ENCODE measurements at regions not wholly inside any gene's neighbourhood (a gene's known extent, or its start where the extent isn't known, plus 50 kb on each side); places are given as distances from the start of the nearest gene placed in this dataset.

DNA sequence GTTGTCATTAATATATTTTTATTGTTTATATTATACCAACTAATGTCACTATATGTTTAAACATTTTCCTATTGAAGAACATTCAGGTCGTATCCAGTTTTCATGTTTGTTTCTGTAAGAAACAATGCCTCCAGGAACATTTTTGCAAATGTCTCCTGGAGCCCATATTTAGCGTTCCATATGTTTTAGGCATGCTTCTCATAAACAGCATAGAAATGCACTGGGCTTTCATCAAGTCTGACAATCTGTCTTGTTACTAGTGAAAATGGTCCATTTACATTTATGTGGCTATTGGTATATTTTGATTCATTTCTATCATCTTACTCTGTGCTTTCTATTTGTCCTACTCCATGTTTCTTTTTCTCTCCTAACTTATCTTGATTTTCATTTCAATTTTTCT lies 431.7 kb downstream of the TFAP2A start:
- TF ChIP-seq ERF (CRISPR knock-in tag; IDR thresholded peaks at IDR 0.05) (no peak), MTF1 (CRISPR knock-in tag; IDR thresholded peaks at IDR 0.05) (no peak), GATA4 (IDR thresholded peaks at IDR 0.05; ENCODE audit: borderline replicate concordance, low read depth) (no peak), MAFK (conservative IDR thresholded peaks at IDR 0.05 in 1 of 2, IDR thresholded peaks at IDR 0.05 in 1 of 2; ENCODE audit: low read length in 2 of 2) (no peak), ZNF547 (CRISPR knock-in tag; IDR thresholded peaks at IDR 0.05) (no peak), ZNF3 (CRISPR knock-in tag; IDR thresholded peaks at IDR 0.05) (no peak), CHCHD3 (CRISPR knock-in tag; IDR thresholded peaks at IDR 0.05) (no peak), ZC3H4 (CRISPR knock-in tag; IDR thresholded peaks at IDR 0.05; ENCODE audit: borderline replicate concordance) (no peak), ETV5 (CRISPR knock-in tag; IDR thresholded peaks at IDR 0.05; ENCODE audit: borderline replicate concordance) (no peak), MIER3 (CRISPR knock-in tag; IDR thresholded peaks at IDR 0.05; ENCODE audit: borderline replicate concordance) (no peak), NR3C1 (CRISPR knock-in tag; IDR thresholded peaks at IDR 0.05) (no peak), KAT2B (IDR thresholded peaks at IDR 0.05; ENCODE audit: borderline replicate concordance, low read depth, low read length) (no peak), FOXM1 (CRISPR knock-in tag; IDR thresholded peaks at IDR 0.05) (no peak), RBAK (CRISPR knock-in tag; IDR thresholded peaks at IDR 0.05) (no peak), PTBP1 (IDR thresholded peaks at IDR 0.05; ENCODE audit: low read depth, low read length, poor library complexity, severe bottlenecking) (no peak)
- TF ChIP-seq, protein P1, sequence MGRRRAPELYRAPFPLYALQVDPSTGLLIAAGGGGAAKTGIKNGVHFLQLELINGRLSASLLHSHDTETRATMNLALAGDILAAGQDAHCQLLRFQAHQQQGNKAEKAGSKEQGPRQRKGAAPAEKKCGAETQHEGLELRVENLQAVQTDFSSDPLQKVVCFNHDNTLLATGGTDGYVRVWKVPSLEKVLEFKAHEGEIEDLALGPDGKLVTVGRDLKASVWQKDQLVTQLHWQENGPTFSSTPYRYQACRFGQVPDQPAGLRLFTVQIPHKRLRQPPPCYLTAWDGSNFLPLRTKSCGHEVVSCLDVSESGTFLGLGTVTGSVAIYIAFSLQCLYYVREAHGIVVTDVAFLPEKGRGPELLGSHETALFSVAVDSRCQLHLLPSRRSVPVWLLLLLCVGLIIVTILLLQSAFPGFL (CRISPR knock-in tag; IDR thresholded peaks at IDR 0.05): no peak
- TF ChIP-seq, protein P2, sequence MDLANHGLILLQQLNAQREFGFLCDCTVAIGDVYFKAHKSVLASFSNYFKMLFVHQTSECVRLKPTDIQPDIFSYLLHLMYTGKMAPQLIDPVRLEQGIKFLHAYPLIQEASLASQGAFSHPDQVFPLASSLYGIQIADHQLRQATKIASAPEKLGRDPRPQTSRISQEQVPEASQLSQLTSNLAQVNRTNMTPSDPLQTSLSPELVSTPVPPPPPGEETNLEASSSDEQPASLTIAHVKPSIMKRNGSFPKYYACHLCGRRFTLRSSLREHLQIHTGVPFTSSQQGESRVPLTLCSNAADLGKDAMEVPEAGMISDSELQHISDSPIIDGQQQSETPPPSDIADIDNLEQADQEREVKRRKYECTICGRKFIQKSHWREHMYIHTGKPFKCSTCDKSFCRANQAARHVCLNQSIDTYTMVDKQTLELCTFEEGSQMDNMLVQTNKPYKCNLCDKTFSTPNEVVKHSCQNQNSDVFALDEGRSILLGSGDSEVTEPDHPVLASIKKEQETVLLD (CRISPR knock-in tag; IDR thresholded peaks at IDR 0.05; ENCODE audit: low read depth): no peak
- TF ChIP-seq, protein P3, sequence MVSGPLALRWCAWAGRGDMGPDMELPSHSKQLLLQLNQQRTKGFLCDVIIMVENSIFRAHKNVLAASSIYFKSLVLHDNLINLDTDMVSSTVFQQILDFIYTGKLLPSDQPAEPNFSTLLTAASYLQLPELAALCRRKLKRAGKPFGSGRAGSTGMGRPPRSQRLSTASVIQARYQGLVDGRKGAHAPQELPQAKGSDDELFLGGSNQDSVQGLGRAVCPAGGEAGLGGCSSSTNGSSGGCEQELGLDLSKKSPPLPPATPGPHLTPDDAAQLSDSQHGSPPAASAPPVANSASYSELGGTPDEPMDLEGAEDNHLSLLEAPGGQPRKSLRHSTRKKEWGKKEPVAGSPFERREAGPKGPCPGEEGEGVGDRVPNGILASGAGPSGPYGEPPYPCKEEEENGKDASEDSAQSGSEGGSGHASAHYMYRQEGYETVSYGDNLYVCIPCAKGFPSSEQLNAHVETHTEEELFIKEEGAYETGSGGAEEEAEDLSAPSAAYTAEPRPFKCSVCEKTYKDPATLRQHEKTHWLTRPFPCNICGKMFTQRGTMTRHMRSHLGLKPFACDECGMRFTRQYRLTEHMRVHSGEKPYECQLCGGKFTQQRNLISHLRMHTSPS (CRISPR knock-in tag; IDR thresholded peaks at IDR 0.05; ENCODE audit: low read depth): no peak
- TF ChIP-seq, protein P4, sequence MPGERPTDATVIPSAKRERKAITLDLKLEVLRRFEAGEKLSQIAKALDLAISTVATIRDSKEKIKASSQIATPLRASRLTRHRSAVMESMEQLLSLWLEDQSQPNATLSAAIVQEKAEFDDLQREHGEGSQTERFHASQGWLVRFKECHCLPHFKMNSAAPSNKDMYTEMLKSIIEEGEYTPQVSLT (CRISPR knock-in tag; IDR thresholded peaks at IDR 0.05; ENCODE audit: borderline replicate concordance, low read depth): no peak
- TF ChIP-seq, protein P5, sequence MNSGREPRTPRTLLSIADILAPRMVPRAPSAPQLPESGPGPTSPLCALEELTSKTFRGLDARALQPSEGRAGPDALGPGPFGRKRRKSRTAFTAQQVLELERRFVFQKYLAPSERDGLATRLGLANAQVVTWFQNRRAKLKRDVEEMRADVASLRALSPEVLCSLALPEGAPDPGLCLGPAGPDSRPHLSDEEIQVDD (CRISPR knock-in tag; IDR thresholded peaks at IDR 0.05; ENCODE audit: borderline replicate concordance): no peak
- H3K4me1 ChIP-seq (ENCODE audit: insufficient read depth, low read length): no peaks in the 10 kb centered on the region
- H3K79me2 ChIP-seq (ENCODE audit: insufficient read depth, low read length): no peaks in the 10 kb centered on the region
- H3K4me3 ChIP-seq (replicated peaks in 1 of 3; ENCODE audit: insufficient read depth in 1 of 3, low read depth in 2 of 3, low read length in 3 of 3): no peak overlapping the region
- ChIA-PET POLR2A (no interaction called here), CTCF (ENCODE audit: low intra/inter-chr PET ratio, low total read pairs) (no interaction called here)
- DNase-seq (ENCODE audit: low spot score): no peak
- H3K36me3 ChIP-seq (replicated peaks in 1 of 2; ENCODE audit: control insufficient read depth in 1 of 2, insufficient read depth in 2 of 2, low read length in 2 of 2): no peaks in the 10 kb centered on the region
- intact Hi-C loops (cut with micrococcal nuclease; ENCODE audit: unreplicated experiment): no loop called here
- no peaks in the 10 kb centered on the region for H4K20me1 ChIP-seq (ENCODE audit: insufficient read depth, low read length)
- no peak overlapping the region for H3K4me2 ChIP-seq (ENCODE audit: low read depth, low read length)
- 16% methylated on average over 2 of the region's 2 CpGs for WGBS (ENCODE audit: low lambda C conversion rate)
- in situ Hi-C loops (cut with HindIII; ENCODE audit: extremely low pct_ligation_motif_present, low pct_unique_long_range_greater_than_20kb): no loop called here
- FAIRE-seq: no peak
- no peak overlapping the region for H2AFZ ChIP-seq (ENCODE audit: low read length)
- H3K27ac ChIP-seq (ENCODE audit: extremely low read length, insufficient read depth, low read length): no peak overlapping the region
- H3K9ac ChIP-seq (ENCODE audit: insufficient read depth, low read depth, low read length): no peak overlapping the region
- peaks cover 3% of the 10 kb centered on the region; the same call in 1 of the 2 replicates for H3K9me3 ChIP-seq (ENCODE audit: low read length)
- no peak for ATAC-seq
- BruUV-seq (replicated peaks): no TSS peak
- no peaks in the 10 kb centered on the region for H3K27me3 ChIP-seq (ENCODE audit: control insufficient read depth in 1 of 2, insufficient read depth in 2 of 2, low read length in 2 of 2)

All from HepG2 (cell line).